GM12892 (cell line): ENCODE measurements at regions not wholly inside any gene's neighbourhood (a gene's known extent, or its start where the extent isn't known, plus 50 kb on each side); places are given as distances from the start of the nearest gene placed in this dataset.

Experiments used
- DNase-seq: peaks from one replicate; pipeline ENCODE4 v3.0.0; 2011; ENCODE audit not compliant: insufficient read length
- FAIRE-seq: peaks from 2 replicates; lab custom pipeline; 2011; peaks lifted over from hg19 to GRCh38; lab: Jason Lieb, UNC
- POLR2A ChIP-seq: IDR thresholded peaks from 2 replicates; pipeline ENCODE4 v1.6.1; 2011; ENCODE audit warnings: low read depth, low read length, control low read depth
- POLR2AphosphoS5 ChIP-seq: IDR thresholded peaks from 2 replicates; pipeline ENCODE4 v1.6.1; 2011; ENCODE audit warnings: low read depth, low read length, control low read depth
- TAF1 ChIP-seq: IDR thresholded peaks from 2 replicates; pipeline ENCODE4 v1.6.1; 2011; ENCODE audit warnings: low read depth, mild to moderate bottlenecking, control low read depth, low read length, borderline replicate concordance

DNA sequence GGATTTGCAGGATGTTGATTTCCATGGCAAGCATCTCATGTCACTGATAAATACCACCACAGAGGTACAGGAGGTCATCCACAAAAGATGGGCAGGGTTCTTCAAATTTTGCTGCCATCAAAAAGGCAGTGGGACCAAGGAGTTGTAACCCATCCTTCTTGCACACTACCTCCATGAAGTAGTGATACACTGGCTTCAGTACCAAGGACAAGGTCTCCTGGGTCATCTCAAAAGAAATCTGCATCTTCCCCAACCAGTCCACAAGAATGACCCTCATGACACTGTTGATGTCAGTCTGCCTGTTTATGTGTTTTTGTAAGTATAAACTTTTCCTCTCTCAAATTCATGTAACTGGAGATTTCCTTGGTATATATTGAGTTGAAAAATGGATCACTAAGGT is 298.2 kb downstream of the CDH9 start:
- FAIRE-seq, result no peak
- DNase-seq, result no peak
- TF ChIP-seq POLR2AphosphoS5 (no peak), POLR2A (no peak), TAF1 (no peak)

- TF ChIP-seq POLR2AphosphoS5, result no peak
- TF ChIP-seq TAF1, result no peak
- TF ChIP-seq POLR2A, result no peak
- FAIRE-seq (no peak), DNase-seq (no peak)
Measured at GRCh38 chr5:26737348-26738265, 300.8 kb downstream of the CDH9 start.

- FAIRE-seq (no peak), DNase-seq (no peak)
- TF ChIP-seq TAF1 (no peak), POLR2AphosphoS5 (no peak), POLR2A (no peak)
Measured at GRCh38 chr5:26727916-26728315, 310.5 kb downstream of the CDH9 start.

DNA sequence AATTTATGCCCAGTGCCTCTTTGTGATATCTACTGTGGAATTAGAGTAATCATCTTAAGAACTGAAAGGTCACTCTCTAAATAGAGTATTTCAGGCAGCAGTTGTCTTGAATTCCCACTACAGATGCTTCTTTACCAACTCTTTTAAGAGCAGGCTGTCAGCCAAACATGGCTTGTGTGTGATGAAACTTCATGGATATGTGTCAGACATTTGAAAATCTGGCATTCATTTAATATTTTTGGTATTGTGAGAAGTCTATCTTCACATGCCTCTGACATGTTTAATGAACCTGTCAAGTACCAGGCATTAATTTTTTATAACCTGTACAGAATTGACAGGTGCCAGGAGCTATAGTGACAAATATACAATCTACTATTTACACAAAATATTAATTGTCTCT is 318.6 kb downstream of the CDH9 start:
- DNase-seq, result no peak
- no peak for FAIRE-seq
- TF ChIP-seq TAF1, result no peak
- no peak for TF ChIP-seq POLR2A
- TF ChIP-seq POLR2AphosphoS5, result no peak

- TF ChIP-seq POLR2AphosphoS5, result no peak
- no peak for TF ChIP-seq TAF1
- no peak for TF ChIP-seq POLR2A
- FAIRE-seq (no peak), DNase-seq (no peak)
Measured at GRCh38 chr5:26700759-26701384, 337.5 kb downstream of the CDH9 start.

DNA sequence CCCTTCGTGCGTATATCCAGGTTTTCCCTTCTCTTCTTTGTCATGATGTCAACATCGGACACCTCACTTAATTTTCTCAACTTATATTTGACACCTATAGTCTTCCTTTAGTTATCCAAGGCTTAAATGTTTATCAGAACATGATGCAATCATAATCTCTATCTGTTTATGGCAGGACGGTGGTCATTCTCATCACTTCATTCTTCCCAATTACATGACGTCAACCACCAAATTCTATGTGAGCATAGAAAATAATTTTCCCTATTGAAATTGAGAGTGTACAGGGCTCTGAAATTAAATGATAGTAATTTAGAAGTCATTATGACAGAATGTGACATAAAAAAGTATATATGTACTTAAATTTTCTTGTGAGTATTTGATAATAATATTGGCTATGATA is 345.4 kb downstream of the CDH9 start:
- FAIRE-seq, result no peak
- TF ChIP-seq POLR2A (no peak), POLR2AphosphoS5 (no peak), TAF1 (no peak)
- no peak for DNase-seq

- no peak for FAIRE-seq
- TF ChIP-seq POLR2A (no peak), TAF1 (no peak), POLR2AphosphoS5 (no peak)
Measured at GRCh38 chr5:26691486-26691885, 346.9 kb downstream of the CDH9 start.

GRCh38 chr5:26690511-26690910 is 347.9 kb downstream of the CDH9 start:
- FAIRE-seq, result no peak
- TF ChIP-seq TAF1 (no peak), POLR2A (no peak), POLR2AphosphoS5 (no peak)
- DNase-seq, result no peak

More at GRCh38 chr5:26691486-26691885, 346.9 kb downstream of the CDH9 start:
- no peak for DNase-seq

GRCh38 chr5:26681861-26682260 is 356.5 kb downstream of the CDH9 start:
- DNase-seq (no peak), FAIRE-seq (no peak)
- TF ChIP-seq POLR2AphosphoS5 (no peak), POLR2A (no peak), TAF1 (no peak)

GRCh38 chr5:26674846-26675245 is 363.5 kb downstream of the CDH9 start:
- no peak for DNase-seq
- FAIRE-seq, result no peak
- TF ChIP-seq TAF1 (no peak), POLR2A (no peak), POLR2AphosphoS5 (no peak)

DNA sequence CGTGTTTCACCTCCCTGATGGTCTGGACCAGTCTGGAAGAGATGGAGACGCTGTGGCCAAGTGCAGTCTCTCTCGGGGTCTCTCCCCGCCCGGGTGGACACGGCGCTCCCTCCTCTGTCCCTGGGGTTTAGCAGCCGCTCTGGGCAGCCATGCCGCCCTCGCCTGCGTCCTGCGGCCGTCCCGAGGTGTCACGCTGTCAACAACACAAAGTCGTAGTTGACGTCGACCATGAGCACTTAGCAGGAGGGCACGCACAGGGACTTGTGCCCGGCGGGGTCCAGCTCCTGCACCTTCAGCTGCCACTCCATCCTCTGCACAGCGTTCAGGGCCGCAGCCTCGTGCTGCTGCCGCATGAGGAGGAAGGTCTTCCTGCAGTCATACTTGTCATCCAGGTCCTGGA is 368.9 kb downstream of the CDH9 start:
- no peak for DNase-seq
- TF ChIP-seq POLR2A (no peak), POLR2AphosphoS5 (no peak), TAF1 (no peak)
- FAIRE-seq, result no peak

DNA sequence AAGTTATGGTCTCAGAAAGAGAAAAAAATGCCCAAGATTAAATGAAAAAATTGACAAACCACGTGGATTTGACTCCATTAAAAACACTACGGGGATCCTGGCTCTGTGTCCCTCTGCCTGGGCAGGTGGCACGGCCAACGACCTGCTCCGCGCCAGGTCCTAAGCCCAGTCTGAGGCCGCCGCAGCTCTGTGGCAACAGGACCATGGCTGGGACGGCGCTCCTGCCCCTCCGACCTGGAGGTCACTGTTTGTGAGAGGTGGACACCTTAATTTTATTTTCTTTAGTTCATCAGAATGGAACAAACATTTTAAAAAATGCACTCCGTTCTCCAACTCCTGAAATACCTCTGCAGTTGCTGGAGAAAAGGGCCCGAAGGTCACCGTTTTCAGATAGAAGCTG is 369.4 kb downstream of the CDH9 start:
- TF ChIP-seq POLR2A, result no peak
- no peak for TF ChIP-seq TAF1
- no peak for TF ChIP-seq POLR2AphosphoS5
- FAIRE-seq (no peak), DNase-seq (no peak)
